ENCODE measurements at regions not wholly inside any gene's neighbourhood (a gene's known extent, or its start where the extent isn't known, plus 50 kb on each side); places are given as distances from the start of the nearest gene placed in this dataset.

DNA sequence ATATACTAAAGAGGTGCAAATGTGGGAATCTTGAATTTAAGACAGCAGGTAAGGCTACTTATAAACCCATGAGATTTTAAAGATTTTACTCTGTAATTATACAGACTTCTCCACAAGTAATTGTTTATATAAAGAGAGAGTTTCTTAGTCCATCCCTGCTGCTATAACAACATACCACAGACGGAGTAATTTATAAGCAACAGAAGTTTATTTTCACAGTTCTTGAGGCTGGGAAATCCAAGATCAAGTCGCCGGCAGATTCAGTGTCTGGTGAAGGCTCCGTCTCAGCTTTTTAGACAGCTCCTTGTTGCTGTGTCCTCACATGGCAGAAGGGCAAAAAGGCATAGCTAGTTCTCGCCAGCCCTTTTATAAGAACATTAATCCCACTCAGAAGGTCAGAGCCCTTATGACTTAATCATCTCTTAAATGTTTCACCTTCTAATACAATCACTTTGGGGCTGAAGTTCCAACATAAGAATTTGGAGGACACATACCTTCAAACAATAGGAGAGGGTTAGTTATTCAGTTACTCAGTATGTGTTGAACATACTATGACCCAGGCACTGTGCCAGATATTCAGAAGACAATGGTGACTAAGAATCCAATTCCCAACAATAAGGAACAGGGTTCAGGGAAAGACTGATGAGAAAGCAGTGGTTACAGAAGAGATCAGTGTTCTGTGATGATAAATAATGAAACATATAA, 466.0 kb downstream of the RIT2 start:
- DNase-seq: no peak

- no peak for DNase-seq
These were observed 460.9 kb downstream of the RIT2 start for GRCh38 chr18:42654556-42654955.

GRCh38 chr18:42657551-42657950, 457.9 kb downstream of the RIT2 start:
- DNase-seq: no peak

GRCh38 chr18:42658171-42658570, 457.3 kb downstream of the RIT2 start:
- DNase-seq: no peak

GRCh38 chr18:42659187-42659586, 456.3 kb downstream of the RIT2 start:
- no peak for DNase-seq

DNA sequence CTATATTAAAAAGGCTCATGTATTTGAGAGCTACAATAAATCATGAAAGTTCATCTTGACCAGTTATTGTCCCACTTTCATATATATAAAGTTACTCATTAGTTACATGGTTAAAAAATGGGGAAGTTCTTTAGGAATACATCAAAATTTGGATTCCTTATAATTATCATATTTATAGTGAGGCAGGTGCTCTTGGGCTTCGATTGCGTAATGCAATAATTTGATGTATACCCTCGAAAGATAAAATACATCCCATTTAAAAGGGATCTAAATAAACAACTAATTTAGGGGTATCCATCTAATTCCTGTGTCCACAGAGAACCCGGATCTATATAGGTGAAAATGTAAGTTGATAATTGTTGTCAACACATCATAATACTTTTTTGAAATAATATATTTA, 444.6 kb downstream of the RIT2 start:
- DNase-seq: no peak

DNA sequence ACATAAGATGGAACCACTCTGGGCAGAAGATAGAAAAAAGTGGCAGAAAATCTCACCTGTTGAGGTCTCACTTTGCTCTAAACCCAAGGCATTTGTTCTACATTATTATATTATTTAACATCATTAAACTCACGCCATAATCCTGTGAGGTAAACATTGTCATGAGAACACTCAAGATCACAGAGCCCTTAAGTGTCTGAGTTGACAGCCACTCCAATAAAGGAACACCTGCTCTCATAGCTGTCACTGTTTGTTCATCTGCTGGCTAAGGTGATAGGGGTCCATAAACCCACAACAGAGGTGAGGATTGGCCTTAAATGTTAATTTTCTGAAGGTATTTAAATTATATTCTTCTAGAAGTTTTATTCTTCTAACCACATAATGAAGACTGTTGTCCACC, 439.7 kb downstream of the RIT2 start:
- no peak for DNase-seq

DNA sequence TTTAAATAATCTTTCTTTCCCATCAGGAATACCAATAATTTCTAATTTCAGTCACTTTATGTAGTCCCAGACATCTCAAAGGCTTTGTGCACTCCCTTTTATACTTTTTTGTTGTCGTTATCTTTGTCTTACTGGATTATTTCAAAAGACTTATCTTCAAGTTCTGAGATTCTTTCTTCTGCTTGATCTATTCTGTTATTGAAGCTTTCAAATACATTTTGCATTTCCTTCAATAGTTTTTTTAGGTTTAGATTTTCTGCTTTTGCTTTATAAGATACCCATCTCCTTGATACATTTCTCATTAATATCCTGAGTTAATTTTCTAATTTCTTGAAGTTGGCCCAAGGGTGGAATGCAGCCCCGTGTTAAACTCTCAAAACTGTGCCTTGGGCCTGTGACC, 432.4 kb downstream of the RIT2 start:
- no peak for DNase-seq

DNA sequence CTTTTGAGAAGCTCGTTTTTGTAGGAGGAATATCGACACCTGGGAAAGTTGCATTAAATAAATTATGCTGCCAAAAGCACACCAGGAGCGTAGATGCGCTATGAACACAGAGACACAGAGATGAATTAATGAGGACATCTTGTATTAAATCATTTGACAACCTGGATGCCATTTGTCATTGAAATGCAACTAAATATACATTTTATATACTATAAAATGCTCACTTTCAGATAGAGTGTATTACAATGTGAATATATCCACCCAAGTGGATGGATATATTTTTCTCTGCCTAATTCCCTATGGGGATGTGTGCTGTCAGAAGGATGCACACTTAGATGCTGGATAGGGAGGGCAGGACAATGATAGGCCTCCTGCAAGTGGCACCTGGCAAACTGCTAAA, 426.2 kb downstream of the RIT2 start:
- DNase-seq: no peak
